ENCODE measurements at regions not wholly inside any gene's neighbourhood (a gene's known extent, or its start where the extent isn't known, plus 50 kb on each side); places are given as distances from the start of the nearest gene placed in this dataset.

DNA sequence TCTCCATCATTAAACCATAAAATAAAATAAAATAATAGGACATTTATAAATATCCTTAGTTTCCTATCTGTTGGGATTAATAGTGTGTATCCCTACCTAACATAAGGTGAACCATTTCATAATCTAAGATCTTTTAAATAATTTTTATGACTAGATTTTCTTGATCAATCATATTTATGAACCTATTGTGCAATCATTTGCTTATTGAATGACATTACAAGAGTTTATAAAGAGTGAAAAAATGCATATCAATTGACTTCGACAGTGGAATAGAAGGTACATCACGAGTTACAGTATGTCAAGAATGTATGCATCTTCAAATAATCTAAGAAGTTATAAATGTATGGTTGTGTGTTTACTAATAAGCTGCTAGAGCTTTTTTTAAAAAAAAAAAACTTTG, 1554.8 kb upstream of the TMEFF2 start:
- DNase-seq (ENCODE audit: low read depth): no peak
- TF ChIP-seq, protein P1, sequence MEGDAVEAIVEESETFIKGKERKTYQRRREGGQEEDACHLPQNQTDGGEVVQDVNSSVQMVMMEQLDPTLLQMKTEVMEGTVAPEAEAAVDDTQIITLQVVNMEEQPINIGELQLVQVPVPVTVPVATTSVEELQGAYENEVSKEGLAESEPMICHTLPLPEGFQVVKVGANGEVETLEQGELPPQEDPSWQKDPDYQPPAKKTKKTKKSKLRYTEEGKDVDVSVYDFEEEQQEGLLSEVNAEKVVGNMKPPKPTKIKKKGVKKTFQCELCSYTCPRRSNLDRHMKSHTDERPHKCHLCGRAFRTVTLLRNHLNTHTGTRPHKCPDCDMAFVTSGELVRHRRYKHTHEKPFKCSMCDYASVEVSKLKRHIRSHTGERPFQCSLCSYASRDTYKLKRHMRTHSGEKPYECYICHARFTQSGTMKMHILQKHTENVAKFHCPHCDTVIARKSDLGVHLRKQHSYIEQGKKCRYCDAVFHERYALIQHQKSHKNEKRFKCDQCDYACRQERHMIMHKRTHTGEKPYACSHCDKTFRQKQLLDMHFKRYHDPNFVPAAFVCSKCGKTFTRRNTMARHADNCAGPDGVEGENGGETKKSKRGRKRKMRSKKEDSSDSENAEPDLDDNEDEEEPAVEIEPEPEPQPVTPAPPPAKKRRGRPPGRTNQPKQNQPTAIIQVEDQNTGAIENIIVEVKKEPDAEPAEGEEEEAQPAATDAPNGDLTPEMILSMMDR (conservative IDR thresholded peaks at IDR 0.05; ENCODE audit: low read depth, low read length): no peak
- H3K4me3 ChIP-seq (ENCODE audit: low read depth, low read length): no peak overlapping the region

DNA sequence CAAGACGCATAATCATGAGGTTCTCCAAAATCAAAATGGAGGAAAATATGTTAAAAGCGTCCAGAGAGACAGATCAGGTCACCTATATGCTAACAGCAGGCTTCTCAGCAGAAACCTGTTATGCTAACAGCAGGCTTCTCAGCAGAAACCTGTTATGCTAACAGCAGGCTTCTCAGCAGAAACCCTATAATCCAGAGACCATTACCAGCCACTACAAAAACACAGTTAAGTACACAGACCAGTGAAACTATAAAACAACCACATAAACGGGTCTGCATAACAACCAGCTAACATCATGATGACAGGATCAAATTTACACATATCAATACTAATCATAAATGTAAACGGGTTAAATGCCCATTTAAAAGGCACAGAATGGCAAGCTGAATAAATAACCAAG, 1548.4 kb upstream of the TMEFF2 start:
- DNase-seq (ENCODE audit: low read depth): no peak
- TF ChIP-seq, protein P1 (conservative IDR thresholded peaks at IDR 0.05; ENCODE audit: low read depth, low read length): no peak

DNA sequence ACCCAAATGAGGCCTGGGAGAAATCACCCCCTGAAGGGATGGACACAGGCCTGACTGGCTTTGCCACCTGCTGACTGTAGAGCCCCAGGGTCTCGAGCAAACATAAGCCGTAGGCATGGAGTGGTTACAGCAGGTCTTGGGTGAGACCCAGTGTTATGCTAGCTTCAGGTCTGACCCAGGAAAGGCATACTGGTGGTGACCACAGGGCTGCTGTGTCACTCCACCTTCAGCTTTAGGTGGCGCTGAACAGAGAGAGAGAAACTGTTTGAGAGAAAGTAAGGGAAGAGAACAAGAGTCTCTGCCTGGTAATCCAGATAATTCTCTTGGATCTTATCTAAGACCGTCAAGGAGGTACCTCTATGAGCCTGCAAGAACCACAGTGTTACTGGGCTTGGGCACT, 1544.2 kb upstream of the TMEFF2 start:
- no peak for DNase-seq (ENCODE audit: low read depth)
- TF ChIP-seq, protein P1 (conservative IDR thresholded peaks at IDR 0.05; ENCODE audit: low read depth, low read length): no peak
- H3K4me3 ChIP-seq (ENCODE audit: low read depth, low read length): no peak overlapping the region

More for the DNA sequence above, 1548.4 kb upstream of the TMEFF2 start:
- H3K4me3 ChIP-seq (ENCODE audit: low read depth, low read length): no peak overlapping the region

DNA sequence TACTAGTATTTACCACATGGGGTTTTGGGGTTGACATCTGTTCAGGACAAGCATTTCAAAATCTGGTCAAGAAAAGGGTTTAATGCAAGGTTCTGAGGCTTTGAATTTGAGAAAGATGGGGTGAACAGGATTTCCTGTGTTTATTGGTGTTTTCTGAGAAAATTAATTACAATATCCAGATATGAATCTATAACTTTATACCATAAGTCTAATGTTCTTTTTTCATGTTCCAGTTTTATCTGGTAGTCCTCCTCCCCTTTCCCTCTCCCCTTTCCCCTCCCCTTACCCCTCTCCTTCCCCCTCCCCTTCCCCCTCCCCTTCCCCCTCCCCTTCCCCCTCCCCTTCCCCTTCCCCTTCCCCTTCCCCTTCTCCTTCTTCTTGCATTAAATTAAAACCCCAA, 1518.2 kb upstream of the TMEFF2 start:
- DNase-seq (ENCODE audit: low read depth): no peak
- H3K4me3 ChIP-seq (ENCODE audit: low read depth, low read length): no peak overlapping the region
- TF ChIP-seq, protein P1 (conservative IDR thresholded peaks at IDR 0.05; ENCODE audit: low read depth, low read length): no peak

DNA sequence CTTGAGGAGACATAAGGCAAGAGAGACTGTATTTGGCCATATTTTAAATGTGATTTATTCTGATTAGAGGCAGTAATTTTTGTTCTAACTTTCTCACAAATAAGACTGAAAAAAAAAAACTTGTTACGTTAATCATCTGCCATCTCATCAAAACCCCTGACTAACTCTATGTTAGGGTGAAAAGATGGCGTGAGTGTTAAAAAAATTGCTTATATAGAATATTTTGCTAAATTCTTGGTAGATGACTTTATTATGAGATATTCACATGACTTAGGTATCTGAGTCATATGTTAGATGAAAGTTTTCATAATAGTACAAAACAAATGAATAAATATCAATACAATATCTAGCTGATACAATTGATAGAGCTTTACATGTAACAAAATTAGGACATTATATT, 1508.7 kb upstream of the TMEFF2 start:
- no peak overlapping the region for H3K4me3 ChIP-seq (ENCODE audit: low read depth, low read length)
- no peak for DNase-seq (ENCODE audit: low read depth)
- TF ChIP-seq, protein P1 (conservative IDR thresholded peaks at IDR 0.05; ENCODE audit: low read depth, low read length): no peak

DNA sequence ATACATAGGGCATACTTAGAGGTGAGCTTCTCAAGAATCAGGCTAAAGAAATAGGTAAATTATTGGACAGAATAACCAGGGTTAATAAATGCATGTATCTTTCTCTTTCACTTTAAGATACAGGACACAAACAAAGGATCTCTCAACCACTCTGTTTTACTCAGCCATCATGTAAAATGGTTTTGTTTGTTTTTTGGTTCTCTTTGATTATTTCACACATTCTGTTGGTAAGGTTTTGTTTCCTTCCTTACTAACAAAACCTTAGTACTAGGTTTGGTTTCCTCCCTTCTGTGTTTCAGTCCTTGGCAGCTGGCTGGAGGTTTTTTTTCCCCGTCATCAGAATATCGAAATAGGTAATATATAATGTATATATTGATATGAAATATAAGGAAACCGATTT, 1506.8 kb upstream of the TMEFF2 start:
- no peak for DNase-seq (ENCODE audit: low read depth)
- no peak overlapping the region for H3K4me3 ChIP-seq (ENCODE audit: low read depth, low read length)
- TF ChIP-seq, protein P1 (conservative IDR thresholded peaks at IDR 0.05; ENCODE audit: low read depth, low read length): no peak

DNA sequence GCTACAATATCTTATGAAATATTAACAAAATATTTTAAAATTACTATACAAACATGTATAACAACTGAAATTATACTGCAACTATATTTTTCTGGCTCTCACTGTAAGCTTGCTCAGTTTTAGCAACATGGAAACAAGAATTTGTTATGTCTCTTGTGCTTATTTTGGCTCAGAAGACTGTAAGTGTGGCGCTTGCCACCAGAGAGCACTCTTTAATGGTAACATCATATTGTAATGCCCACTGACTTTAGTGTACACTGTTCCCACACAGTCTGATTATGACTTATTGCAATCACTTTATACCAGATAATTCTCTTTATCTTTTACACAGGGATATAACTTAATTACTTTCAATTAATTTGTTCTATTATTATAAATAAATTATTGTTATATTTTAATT, 1500.6 kb upstream of the TMEFF2 start:
- TF ChIP-seq, protein P1 (conservative IDR thresholded peaks at IDR 0.05; ENCODE audit: low read depth, low read length): peak; percentile 66
- H3K4me3 ChIP-seq (ENCODE audit: low read depth, low read length): no peak overlapping the region
- no peak for DNase-seq (ENCODE audit: low read depth)
